Tibial nerve (tissue), 4 donors: ENCODE measurements at regions not wholly inside any gene's neighbourhood (a gene's known extent, or its start where the extent isn't known, plus 50 kb on each side); places are given as distances from the start of the nearest gene placed in this dataset.

ENCODE experiments used
- EP300 ChIP-seq, 2 donors: sonication (generic); formaldehyde crosslinking; IDR thresholded peaks; one replicate each; pipeline ENCODE4 v1.6.1; 2017; ENCODE audit warnings: antibody characterized with exemption in 2 of 2, mild to moderate bottlenecking in 1 of 2
- POLR2A ChIP-seq, 2 donors: fragments of 450-650 bp; IDR thresholded peaks; one replicate each; pipeline ENCODE4 v1.6.1; 2017; ENCODE audit warnings: antibody characterized with exemption in 2 of 2, mild to moderate bottlenecking in 2 of 2, moderate library complexity in 2 of 2
- TF ChIP-seq, protein P1 (sequence below), 5 experiments: fragments of 200-600 bp in 3 of 5; fragments of 450-650 bp in 2 of 5; sonication (generic) in 3 of 5; IDR thresholded peaks; one replicate each; pipeline ENCODE4 v1.5.1; 2016 to 2019; ENCODE audit warnings: antibody characterized with exemption in 5 of 5, mild to moderate bottlenecking in 3 of 5, moderate library complexity in 2 of 5

DNA sequence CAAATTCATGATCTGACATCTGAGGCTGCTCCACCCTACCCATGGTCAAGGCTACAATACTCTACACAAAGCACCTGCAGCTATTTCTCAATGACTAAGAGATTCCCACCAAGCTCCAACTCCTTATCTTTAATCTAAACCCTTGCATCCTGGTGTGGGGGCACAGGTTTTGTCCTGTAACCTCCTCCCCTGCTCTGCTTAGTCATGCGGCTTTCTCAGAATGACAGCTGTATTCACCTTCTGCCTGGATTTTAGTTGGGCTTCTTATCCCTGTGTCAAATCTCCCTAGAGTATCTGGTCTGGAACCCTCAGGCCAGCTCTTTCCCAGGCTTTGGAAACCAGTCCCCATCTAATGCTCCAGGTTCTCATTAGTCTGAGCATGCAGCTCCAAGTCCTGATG, 159.0 kb downstream of the BARHL2 start:
- TF ChIP-seq, protein P1, sequence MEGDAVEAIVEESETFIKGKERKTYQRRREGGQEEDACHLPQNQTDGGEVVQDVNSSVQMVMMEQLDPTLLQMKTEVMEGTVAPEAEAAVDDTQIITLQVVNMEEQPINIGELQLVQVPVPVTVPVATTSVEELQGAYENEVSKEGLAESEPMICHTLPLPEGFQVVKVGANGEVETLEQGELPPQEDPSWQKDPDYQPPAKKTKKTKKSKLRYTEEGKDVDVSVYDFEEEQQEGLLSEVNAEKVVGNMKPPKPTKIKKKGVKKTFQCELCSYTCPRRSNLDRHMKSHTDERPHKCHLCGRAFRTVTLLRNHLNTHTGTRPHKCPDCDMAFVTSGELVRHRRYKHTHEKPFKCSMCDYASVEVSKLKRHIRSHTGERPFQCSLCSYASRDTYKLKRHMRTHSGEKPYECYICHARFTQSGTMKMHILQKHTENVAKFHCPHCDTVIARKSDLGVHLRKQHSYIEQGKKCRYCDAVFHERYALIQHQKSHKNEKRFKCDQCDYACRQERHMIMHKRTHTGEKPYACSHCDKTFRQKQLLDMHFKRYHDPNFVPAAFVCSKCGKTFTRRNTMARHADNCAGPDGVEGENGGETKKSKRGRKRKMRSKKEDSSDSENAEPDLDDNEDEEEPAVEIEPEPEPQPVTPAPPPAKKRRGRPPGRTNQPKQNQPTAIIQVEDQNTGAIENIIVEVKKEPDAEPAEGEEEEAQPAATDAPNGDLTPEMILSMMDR (IDR thresholded peaks at IDR 0.05): no peak
- no peak for TF ChIP-seq POLR2A (IDR thresholded peaks at IDR 0.05)
- no peak for TF ChIP-seq EP300 (IDR thresholded peaks at IDR 0.05)
